MM.1S (cell line): ENCODE measurements at regions not wholly inside any gene's neighbourhood (a gene's known extent, or its start where the extent isn't known, plus 50 kb on each side); places are given as distances from the start of the nearest gene placed in this dataset.

Experiments
- DNase-seq: peaks from one replicate; pipeline ENCODE4 v3.0.0-alpha.2; 2015
- H2AFZ ChIP-seq: fragments of 300-600 bp; sonication (generic); 2 replicates; pipeline ENCODE4 v1.6.0; 2016; ENCODE audit warnings: antibody characterized with exemption, low read length
- H3F3A ChIP-seq: fragments of 300-600 bp; sonication (generic); 2 replicates; pipeline ENCODE4 v1.6.1; 2016; ENCODE audit warnings: mild to moderate bottlenecking, antibody characterized with exemption, low read length, moderate library complexity, mixed read lengths; ENCODE audit not compliant: insufficient read depth
- H3K27ac ChIP-seq: fragments of 300-600 bp; sonication (generic); 2 replicates; pipeline ENCODE4 v1.5.1; 2016; ENCODE audit warnings: mild to moderate bottlenecking, low read length
- H3K27me3 ChIP-seq: fragments of 300-600 bp; sonication (generic); replicated peaks from 2 replicates; pipeline ENCODE4 v1.6.0; 2016; ENCODE audit warnings: low read length; ENCODE audit not compliant: insufficient read depth
- H3K36me3 ChIP-seq: fragments of 300-600 bp; sonication (generic); replicated peaks from 2 replicates; pipeline ENCODE4 v1.6.1; 2016; ENCODE audit warnings: mild to moderate bottlenecking, low read length, mixed read lengths; ENCODE audit not compliant: insufficient read depth
- H3K4me1 ChIP-seq: fragments of 300-600 bp; sonication (generic); 2 replicates; pipeline ENCODE4 v1.6.1; 2016; ENCODE audit warnings: low read length, mixed read lengths
- H3K4me2 ChIP-seq: fragments of 300-600 bp; sonication (generic); 2 replicates; pipeline ENCODE4 v1.6.0; 2016; ENCODE audit warnings: low read depth, low read length
- H3K4me3 ChIP-seq: fragments of 300-600 bp; sonication (generic); 2 replicates; pipeline ENCODE4 v1.5.1; 2016; ENCODE audit warnings: low read length, mixed read lengths
- H3K79me2 ChIP-seq: fragments of 300-600 bp; sonication (generic); 2 replicates; pipeline ENCODE4 v1.6.1; 2016; ENCODE audit warnings: mixed run types, low read length, mixed read lengths
- H3K9ac ChIP-seq: fragments of 300-600 bp; sonication (generic); 2 replicates; pipeline ENCODE4 v1.6.1; 2016; ENCODE audit warnings: low read length, mixed read lengths
- H3K9me2 ChIP-seq: fragments of 300-600 bp; sonication (generic); replicated peaks from 2 replicates; pipeline ENCODE4 v1.6.1; 2016; ENCODE audit warnings: mild to moderate bottlenecking, low read length, mixed read lengths; ENCODE audit not compliant: insufficient read depth
- H3K9me3 ChIP-seq: fragments of 300-600 bp; sonication (generic); replicated peaks from 2 replicates; pipeline ENCODE4 v1.6.1; 2016; ENCODE audit warnings: mild to moderate bottlenecking, low read length, mixed read lengths; ENCODE audit not compliant: insufficient read depth
- H4K20me1 ChIP-seq: fragments of 300-600 bp; sonication (generic); 2 replicates; pipeline ENCODE4 v1.6.1; 2016; ENCODE audit warnings: mild to moderate bottlenecking, low read length, moderate library complexity, mixed read lengths; ENCODE audit not compliant: insufficient read depth
- EZH2 ChIP-seq: fragments of 300-600 bp; sonication (generic); optimal IDR thresholded peaks from 2 replicates; pipeline ENCODE3; 2017; ENCODE audit warnings: low read depth, mild to moderate bottlenecking, antibody characterized with exemption, low read length, mixed read lengths
- EZH2phosphoT487 ChIP-seq: fragments of 300-600 bp; sonication (generic); IDR thresholded peaks from 2 replicates; pipeline ENCODE4 v1.6.1; 2018; ENCODE audit warnings: antibody characterized with exemption, low read length
- TF ChIP-seq, protein P1 (sequence below): fragments of 300-600 bp; sonication (generic); IDR thresholded peaks from 2 replicates; pipeline ENCODE4 v1.5.1; 2016; ENCODE audit warnings: antibody characterized with exemption, low read length, mixed read lengths

DNA sequence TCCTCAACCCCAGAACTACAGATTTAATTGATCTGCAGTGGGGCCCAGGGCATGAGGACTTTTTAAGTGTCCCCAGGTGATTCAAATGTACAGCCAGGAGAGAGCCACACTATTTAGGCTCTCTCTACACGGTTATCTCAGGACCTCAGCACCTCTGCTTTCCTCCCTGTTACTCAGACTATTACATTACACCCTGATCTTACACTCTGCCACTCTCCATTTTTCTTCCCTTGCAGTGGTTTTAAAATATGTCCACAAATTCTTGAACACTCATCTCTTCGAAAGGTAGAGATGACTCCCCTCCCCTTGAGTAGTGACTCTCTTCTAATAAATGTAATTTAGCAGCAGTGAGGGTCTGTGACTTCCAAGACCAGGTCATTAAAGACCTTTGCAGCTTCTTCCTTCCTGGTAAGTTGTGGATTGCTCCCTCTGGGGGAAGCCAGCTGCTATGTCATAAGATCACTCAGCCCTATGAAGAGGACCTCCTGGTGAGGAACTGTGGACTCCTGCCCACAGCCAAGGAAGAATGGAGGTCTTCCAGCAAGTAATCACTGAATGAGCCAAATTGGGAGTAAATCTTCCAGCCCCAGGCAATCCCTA, 87.5 kb upstream of the SSBP2 start:
- Histone ChIP-seq H3K4me2 (no peak overlapping the region), H3K4me3 (no peak overlapping the region), H3F3A (no peaks in the 10 kb centered on the region), H3K9me2 (no peaks in the 10 kb centered on the region), H3K27me3 (no peaks in the 10 kb centered on the region), H3K27ac (no peak overlapping the region), H3K9me3 (no peaks in the 10 kb centered on the region), H3K4me1 (no peaks in the 10 kb centered on the region), H4K20me1 (no peaks in the 10 kb centered on the region), H3K79me2 (no peaks in the 10 kb centered on the region), H3K36me3 (no peaks in the 10 kb centered on the region), H2AFZ (peak overlapping the region; percentile 32; the same call in 1 of the 2 replicates), H3K9ac (no peak overlapping the region)
- TF ChIP-seq EZH2phosphoT487: no peak
- TF ChIP-seq, protein P1, sequence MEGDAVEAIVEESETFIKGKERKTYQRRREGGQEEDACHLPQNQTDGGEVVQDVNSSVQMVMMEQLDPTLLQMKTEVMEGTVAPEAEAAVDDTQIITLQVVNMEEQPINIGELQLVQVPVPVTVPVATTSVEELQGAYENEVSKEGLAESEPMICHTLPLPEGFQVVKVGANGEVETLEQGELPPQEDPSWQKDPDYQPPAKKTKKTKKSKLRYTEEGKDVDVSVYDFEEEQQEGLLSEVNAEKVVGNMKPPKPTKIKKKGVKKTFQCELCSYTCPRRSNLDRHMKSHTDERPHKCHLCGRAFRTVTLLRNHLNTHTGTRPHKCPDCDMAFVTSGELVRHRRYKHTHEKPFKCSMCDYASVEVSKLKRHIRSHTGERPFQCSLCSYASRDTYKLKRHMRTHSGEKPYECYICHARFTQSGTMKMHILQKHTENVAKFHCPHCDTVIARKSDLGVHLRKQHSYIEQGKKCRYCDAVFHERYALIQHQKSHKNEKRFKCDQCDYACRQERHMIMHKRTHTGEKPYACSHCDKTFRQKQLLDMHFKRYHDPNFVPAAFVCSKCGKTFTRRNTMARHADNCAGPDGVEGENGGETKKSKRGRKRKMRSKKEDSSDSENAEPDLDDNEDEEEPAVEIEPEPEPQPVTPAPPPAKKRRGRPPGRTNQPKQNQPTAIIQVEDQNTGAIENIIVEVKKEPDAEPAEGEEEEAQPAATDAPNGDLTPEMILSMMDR: peak; percentile 72
- peak; percentile 53 for DNase-seq

- H3F3A ChIP-seq: no peaks in the 10 kb centered on the region
- H2AFZ ChIP-seq: peak overlapping the region; percentile 32; the same call in 1 of the 2 replicates
- no peaks in the 10 kb centered on the region for H4K20me1 ChIP-seq
- H3K9me3 ChIP-seq: no peaks in the 10 kb centered on the region
- H3K9me2 ChIP-seq: no peaks in the 10 kb centered on the region
- no peak overlapping the region for H3K27ac ChIP-seq
- H3K4me1 ChIP-seq: no peaks in the 10 kb centered on the region
- H3K79me2 ChIP-seq: no peaks in the 10 kb centered on the region
- no peaks in the 10 kb centered on the region for H3K27me3 ChIP-seq
- no peak overlapping the region for H3K4me3 ChIP-seq
- no peak overlapping the region for H3K4me2 ChIP-seq
- H3K9ac ChIP-seq: no peak overlapping the region
- TF ChIP-seq EZH2phosphoT487 (no peak), EZH2 (no peak)
- TF ChIP-seq, protein P1: no peak
- DNase-seq: no peak
- H3K36me3 ChIP-seq: no peaks in the 10 kb centered on the region
These were observed 86.9 kb upstream of the SSBP2 start for GRCh38 chr5:81837667-81838306.

GRCh38 chr5:81835814-81836367, 85.0 kb upstream of the SSBP2 start:
- Histone ChIP-seq H3K9me3 (no peaks in the 10 kb centered on the region), H3K9ac (no peak overlapping the region), H3K9me2 (no peaks in the 10 kb centered on the region), H3K79me2 (no peaks in the 10 kb centered on the region), H3K4me1 (no peaks in the 10 kb centered on the region), H3K4me2 (no peak overlapping the region), H4K20me1 (no peaks in the 10 kb centered on the region), H3F3A (no peaks in the 10 kb centered on the region), H3K4me3 (no peak overlapping the region), H3K27me3 (no peaks in the 10 kb centered on the region), H2AFZ (no peak overlapping the region), H3K27ac (no peak overlapping the region), H3K36me3 (no peaks in the 10 kb centered on the region)
- no peak for DNase-seq
- TF ChIP-seq EZH2 (no peak), EZH2phosphoT487 (no peak)
- TF ChIP-seq, protein P1: no peak
